Endodermal cell (in vitro differentiated cells): ENCODE measurements at regions not wholly inside any gene's neighbourhood (a gene's known extent, or its start where the extent isn't known, plus 50 kb on each side); places are given as distances from the start of the nearest gene placed in this dataset.

Experiments
- DNase-seq: peaks from one replicate; pipeline ENCODE4 v3.0.0-alpha.2; 2017
- H3K27ac ChIP-seq: 2 replicates; pipeline ENCODE4 v1.5.1; 2013; ENCODE audit warnings: mild to moderate bottlenecking, low read depth, low read length, moderate library complexity
- H3K27me3 ChIP-seq: 2 replicates; pipeline ENCODE4 v1.6.1; 2013; ENCODE audit warnings: mild to moderate bottlenecking, low read length, moderate library complexity; ENCODE audit not compliant: insufficient read depth, control insufficient read depth, poor library complexity, severe bottlenecking
- H3K36me3 ChIP-seq: 2 replicates; pipeline ENCODE4 v1.7.0; 2013; ENCODE audit warnings: mild to moderate bottlenecking, low read length, moderate library complexity; ENCODE audit not compliant: control insufficient read depth, insufficient read depth
- H3K4me1 ChIP-seq: one replicate; pipeline ENCODE4 v1.7.0; 2013; ENCODE audit warnings: low read length; ENCODE audit not compliant: control insufficient read depth, insufficient read depth
- H3K4me3 ChIP-seq: 2 replicates; pipeline ENCODE4 v1.5.1; 2013; ENCODE audit warnings: mild to moderate bottlenecking, low read length, moderate library complexity
- H3K9ac ChIP-seq: 2 replicates; pipeline ENCODE4 v1.6.1; 2013; ENCODE audit warnings: mild to moderate bottlenecking, low read length, moderate library complexity; ENCODE audit not compliant: poor library complexity, severe bottlenecking; ENCODE audit errors: extremely low read depth
- H3K9me3 ChIP-seq: 2 replicates; pipeline ENCODE4 v1.6.1; 2013; ENCODE audit warnings: mild to moderate bottlenecking, low read length, moderate library complexity; ENCODE audit not compliant: control insufficient read depth
- H3K27ac Mint-ChIP-seq: 2 replicates; pipeline ENCODE4 v1.8.0; 2020; ENCODE audit warnings: mixed read lengths
- H3K27me3 Mint-ChIP-seq: 2 replicates; pipeline ENCODE4 v1.8.0; 2021; ENCODE audit warnings: mild to moderate bottlenecking, mixed read lengths; ENCODE audit not compliant: insufficient read depth
- H3K36me3 Mint-ChIP-seq: 2 replicates; pipeline ENCODE4 v1.8.0; 2020; ENCODE audit warnings: low read depth, mixed read lengths
- H3K4me1 Mint-ChIP-seq: 2 replicates; pipeline ENCODE4 v1.8.0; 2020; ENCODE audit warnings: mixed read lengths
- H3K4me3 Mint-ChIP-seq: 2 replicates; pipeline ENCODE4 v1.8.0; 2020; ENCODE audit warnings: mild to moderate bottlenecking, moderate library complexity, mixed read lengths
- H3K9me3 Mint-ChIP-seq: 2 replicates; pipeline ENCODE4 v1.8.0; 2020; ENCODE audit warnings: mild to moderate bottlenecking, mixed read lengths
- WGBS, 2 experiments: methylation state at CpG; one replicate each; pipeline versions ENCODE4 v1.1.5 to v1.1.7; 2013; ENCODE audit warnings: missing lambda C conversion rate in 2 of 2, mixed read lengths in 1 of 2; ENCODE audit not compliant: insufficient coverage in 1 of 2, insufficient read length in 1 of 2; 5-methylcytosine and 5-hydroxymethylcytosine counted together
- TF ChIP-seq, protein P1 (sequence below): fragments of 200-600 bp; sonication (generic); conservative IDR thresholded peaks from 2 replicates; pipeline ENCODE4 v1.5.0; 2021; ENCODE audit warnings: antibody characterized with exemption, mild to moderate bottlenecking

- H3K36me3 ChIP-seq = no peaks in the 10 kb centered on the region
- no peaks in the 10 kb centered on the region for H3K27me3 ChIP-seq
- peak; percentile 60 for DNase-seq
- peaks cover 54% of the 10 kb centered on the region for H3K9me3 Mint-ChIP-seq
- no peak overlapping the region for H3K9ac ChIP-seq
- peaks cover 5% of the 10 kb centered on the region for H3K4me1 ChIP-seq
- TF ChIP-seq, protein P1, sequence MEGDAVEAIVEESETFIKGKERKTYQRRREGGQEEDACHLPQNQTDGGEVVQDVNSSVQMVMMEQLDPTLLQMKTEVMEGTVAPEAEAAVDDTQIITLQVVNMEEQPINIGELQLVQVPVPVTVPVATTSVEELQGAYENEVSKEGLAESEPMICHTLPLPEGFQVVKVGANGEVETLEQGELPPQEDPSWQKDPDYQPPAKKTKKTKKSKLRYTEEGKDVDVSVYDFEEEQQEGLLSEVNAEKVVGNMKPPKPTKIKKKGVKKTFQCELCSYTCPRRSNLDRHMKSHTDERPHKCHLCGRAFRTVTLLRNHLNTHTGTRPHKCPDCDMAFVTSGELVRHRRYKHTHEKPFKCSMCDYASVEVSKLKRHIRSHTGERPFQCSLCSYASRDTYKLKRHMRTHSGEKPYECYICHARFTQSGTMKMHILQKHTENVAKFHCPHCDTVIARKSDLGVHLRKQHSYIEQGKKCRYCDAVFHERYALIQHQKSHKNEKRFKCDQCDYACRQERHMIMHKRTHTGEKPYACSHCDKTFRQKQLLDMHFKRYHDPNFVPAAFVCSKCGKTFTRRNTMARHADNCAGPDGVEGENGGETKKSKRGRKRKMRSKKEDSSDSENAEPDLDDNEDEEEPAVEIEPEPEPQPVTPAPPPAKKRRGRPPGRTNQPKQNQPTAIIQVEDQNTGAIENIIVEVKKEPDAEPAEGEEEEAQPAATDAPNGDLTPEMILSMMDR = no peak
- H3K4me3 ChIP-seq = no peak overlapping the region
- peak overlapping the region; percentile 44 for H3K27ac ChIP-seq
- peak overlapping the region; percentile 76 for H3K27ac Mint-ChIP-seq
- H3K36me3 Mint-ChIP-seq = peaks cover 4% of the 10 kb centered on the region
- H3K4me3 Mint-ChIP-seq = no peak overlapping the region
- 66% methylated on average over 2 of the region's 2 CpGs; no CpG with 5 or more reads in 1 of the 2 experiments for WGBS, 2 experiments
- peaks cover 20% of the 10 kb centered on the region for H3K4me1 Mint-ChIP-seq
- H3K9me3 ChIP-seq = no peaks in the 10 kb centered on the region
- no peaks in the 10 kb centered on the region for H3K27me3 Mint-ChIP-seq
Measured at GRCh38 chrX:45454290-45454689, 253.6 kb upstream of the DIPK2B start.

DNA sequence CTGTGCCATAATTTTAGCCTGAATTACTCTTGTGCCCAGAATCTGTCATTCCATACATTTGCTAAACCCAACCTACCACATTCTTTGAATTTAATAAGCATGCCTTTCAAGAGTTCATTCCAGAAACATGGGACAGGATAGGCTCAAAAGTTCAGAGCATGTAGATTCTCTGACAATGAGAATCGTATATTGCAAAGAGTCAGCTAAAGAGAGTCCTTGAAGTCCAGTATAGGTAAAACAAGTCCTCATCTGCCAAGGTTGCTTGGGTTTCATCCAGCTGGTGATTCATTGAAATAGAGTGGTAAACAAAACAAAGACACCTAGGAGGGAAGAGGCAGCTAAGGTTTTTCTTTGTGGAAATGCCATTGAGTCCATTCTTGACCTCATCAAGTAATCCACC, 249.3 kb upstream of the DIPK2B start:
- H3K36me3 ChIP-seq = no peaks in the 10 kb centered on the region
- no peak overlapping the region for H3K27ac Mint-ChIP-seq
- H3K36me3 Mint-ChIP-seq = no peaks in the 10 kb centered on the region
- H3K4me3 Mint-ChIP-seq = no peak overlapping the region
- H3K9me3 ChIP-seq = no peaks in the 10 kb centered on the region
- H3K27me3 ChIP-seq = no peaks in the 10 kb centered on the region
- H3K4me1 ChIP-seq = peaks cover 5% of the 10 kb centered on the region
- H3K27ac ChIP-seq = no peak overlapping the region
- no peak overlapping the region for H3K9ac ChIP-seq
- H3K9me3 Mint-ChIP-seq = peaks cover 27% of the 10 kb centered on the region
- TF ChIP-seq, protein P1 = no peak
- 92% methylated on average over 1 of the region's 1 CpG; no CpG with 5 or more reads in 1 of the 2 experiments for WGBS, 2 experiments
- no peaks in the 10 kb centered on the region for H3K27me3 Mint-ChIP-seq
- no peak overlapping the region for H3K4me3 ChIP-seq
- H3K4me1 Mint-ChIP-seq = peaks cover 13% of the 10 kb centered on the region
- DNase-seq = no peak

DNA sequence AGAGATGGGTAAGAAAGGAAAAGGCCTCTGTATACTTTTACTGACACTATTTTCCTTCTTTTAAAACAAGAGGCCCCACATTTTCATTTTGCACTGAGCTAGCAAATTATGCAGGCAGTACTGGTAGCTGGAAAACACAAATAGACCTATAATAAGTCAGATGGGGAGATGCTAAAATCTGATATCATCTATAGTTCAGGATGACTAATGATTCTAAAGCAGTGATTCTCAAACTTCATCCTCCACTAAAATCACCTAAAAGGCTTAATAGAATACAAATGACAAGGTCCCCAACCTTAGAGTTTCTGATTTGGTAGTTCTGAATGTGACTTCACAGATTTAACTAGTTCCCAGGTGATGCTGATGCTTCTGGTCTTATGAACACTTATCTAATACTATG, 247.3 kb upstream of the DIPK2B start:
- H3K9me3 Mint-ChIP-seq = peaks cover 22% of the 10 kb centered on the region
- TF ChIP-seq, protein P1 = no peak

More for the DNA sequence above, 247.3 kb upstream of the DIPK2B start:
- Histone ChIP-seq H3K4me3 (no peak overlapping the region), H3K9ac (no peak overlapping the region), H3K36me3 (no peaks in the 10 kb centered on the region), H3K27me3 (no peaks in the 10 kb centered on the region), H3K9me3 (no peaks in the 10 kb centered on the region), H3K27ac (no peak overlapping the region), H3K4me1 (no peaks in the 10 kb centered on the region)
- no peak overlapping the region for H3K4me3 Mint-ChIP-seq
- no peak overlapping the region for H3K27ac Mint-ChIP-seq
- no peaks in the 10 kb centered on the region for H3K27me3 Mint-ChIP-seq
- H3K4me1 Mint-ChIP-seq = no peaks in the 10 kb centered on the region
- H3K36me3 Mint-ChIP-seq = no peaks in the 10 kb centered on the region
- no peak for DNase-seq
